ENCODE measurements at regions not wholly inside any gene's neighbourhood (a gene's known extent, or its start where the extent isn't known, plus 50 kb on each side); places are given as distances from the start of the nearest gene placed in this dataset.

DNA sequence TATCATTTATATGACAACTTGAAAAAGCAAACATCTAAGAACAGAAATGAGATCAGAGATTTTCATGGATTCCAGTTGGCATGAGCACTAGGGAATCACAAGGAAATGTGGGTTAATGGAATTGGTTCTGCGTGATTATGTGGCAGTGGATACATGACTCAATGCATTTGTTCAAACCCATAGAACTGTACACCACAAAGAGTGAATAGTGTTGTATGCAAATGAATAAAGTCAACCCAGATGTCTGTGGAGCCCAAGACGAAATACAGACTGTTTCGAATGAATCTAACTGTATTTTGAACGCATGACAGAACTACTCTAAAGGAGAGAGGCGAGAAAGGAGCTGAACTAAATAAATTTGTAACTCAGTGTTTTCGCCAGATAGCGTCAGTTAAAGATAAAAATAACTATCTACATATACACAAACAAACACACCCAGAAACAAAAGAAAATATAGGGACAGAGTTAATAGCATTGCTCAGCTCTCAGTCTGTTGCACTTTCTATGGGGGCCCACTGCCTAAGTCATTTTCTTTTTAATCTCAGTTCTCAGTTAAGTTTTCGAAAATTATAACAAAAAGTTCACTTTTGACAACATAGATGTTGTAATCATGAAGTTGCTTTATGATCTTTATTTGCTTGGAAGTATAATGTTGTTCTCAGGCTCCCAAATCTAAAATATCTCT lies 636.7 kb upstream of the SEMA3D start:
- no peaks in the 10 kb centered on the region for H3K9me2 ChIP-seq (replicated peaks; ENCODE audit: control insufficient read depth, low read length)
- H3K27me3 ChIP-seq (ENCODE audit: control insufficient read depth, low read length), result no peaks in the 10 kb centered on the region
- no peak overlapping the region for H3K4me3 ChIP-seq (ENCODE audit: low read length)
- no peak overlapping the region for H3K4me2 ChIP-seq (ENCODE audit: low read length)
- no peaks in the 10 kb centered on the region for H3K79me2 ChIP-seq (ENCODE audit: control insufficient read depth, low read length)
- H3K9me3 ChIP-seq (ENCODE audit: control insufficient read depth, insufficient read depth, low read length), result peaks cover 9% of the 10 kb centered on the region; the same call in 1 of the 2 replicates
- no peak overlapping the region for H3K27ac ChIP-seq (ENCODE audit: low read depth, low read length)
- H4K20me1 ChIP-seq (ENCODE audit: control insufficient read depth, insufficient read depth, low read depth, low read length), result no peaks in the 10 kb centered on the region
- no peaks in the 10 kb centered on the region for H3K36me3 ChIP-seq (ENCODE audit: control insufficient read depth, low read length)
- TF ChIP-seq, protein P1, sequence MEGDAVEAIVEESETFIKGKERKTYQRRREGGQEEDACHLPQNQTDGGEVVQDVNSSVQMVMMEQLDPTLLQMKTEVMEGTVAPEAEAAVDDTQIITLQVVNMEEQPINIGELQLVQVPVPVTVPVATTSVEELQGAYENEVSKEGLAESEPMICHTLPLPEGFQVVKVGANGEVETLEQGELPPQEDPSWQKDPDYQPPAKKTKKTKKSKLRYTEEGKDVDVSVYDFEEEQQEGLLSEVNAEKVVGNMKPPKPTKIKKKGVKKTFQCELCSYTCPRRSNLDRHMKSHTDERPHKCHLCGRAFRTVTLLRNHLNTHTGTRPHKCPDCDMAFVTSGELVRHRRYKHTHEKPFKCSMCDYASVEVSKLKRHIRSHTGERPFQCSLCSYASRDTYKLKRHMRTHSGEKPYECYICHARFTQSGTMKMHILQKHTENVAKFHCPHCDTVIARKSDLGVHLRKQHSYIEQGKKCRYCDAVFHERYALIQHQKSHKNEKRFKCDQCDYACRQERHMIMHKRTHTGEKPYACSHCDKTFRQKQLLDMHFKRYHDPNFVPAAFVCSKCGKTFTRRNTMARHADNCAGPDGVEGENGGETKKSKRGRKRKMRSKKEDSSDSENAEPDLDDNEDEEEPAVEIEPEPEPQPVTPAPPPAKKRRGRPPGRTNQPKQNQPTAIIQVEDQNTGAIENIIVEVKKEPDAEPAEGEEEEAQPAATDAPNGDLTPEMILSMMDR (IDR thresholded peaks at IDR 0.05; ENCODE audit: low read depth, low read length, poor library complexity, severe bottlenecking), result no peak
- TF ChIP-seq EZH2phosphoT487 (IDR thresholded peaks at IDR 0.05; ENCODE audit: borderline replicate concordance, low read length), result no peak
- no peaks in the 10 kb centered on the region for H3K4me1 ChIP-seq (ENCODE audit: control insufficient read depth, low read length)
- H3F3A ChIP-seq (ENCODE audit: control insufficient read depth, insufficient read depth), result no peaks in the 10 kb centered on the region

DNA sequence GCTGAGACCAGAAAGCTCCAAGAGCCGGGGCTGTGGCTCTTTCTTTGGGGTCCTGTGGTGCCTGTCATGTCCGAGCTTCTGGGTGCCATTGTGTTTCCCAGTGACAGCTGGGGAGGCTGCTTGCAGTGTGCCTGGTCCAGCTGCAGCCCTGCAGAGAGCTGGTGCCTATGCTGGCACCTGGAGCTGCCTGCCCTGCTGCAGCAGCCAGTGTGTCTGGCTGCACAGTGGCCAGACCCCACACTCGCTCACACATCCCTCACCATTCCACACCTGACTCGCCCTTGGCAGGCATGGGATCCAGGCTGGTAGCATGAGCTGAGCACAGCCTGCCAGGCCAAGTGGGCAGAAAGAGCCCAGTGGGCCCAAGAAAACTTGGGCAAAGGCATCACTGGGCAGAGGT lies 635.1 kb upstream of the SEMA3D start:
- H3K4me1 ChIP-seq (ENCODE audit: control insufficient read depth, low read length), result no peaks in the 10 kb centered on the region
- no peak for TF ChIP-seq EZH2phosphoT487 (IDR thresholded peaks at IDR 0.05; ENCODE audit: borderline replicate concordance, low read length)
- TF ChIP-seq, protein P1 (IDR thresholded peaks at IDR 0.05; ENCODE audit: low read depth, low read length, poor library complexity, severe bottlenecking), result no peak

DNA sequence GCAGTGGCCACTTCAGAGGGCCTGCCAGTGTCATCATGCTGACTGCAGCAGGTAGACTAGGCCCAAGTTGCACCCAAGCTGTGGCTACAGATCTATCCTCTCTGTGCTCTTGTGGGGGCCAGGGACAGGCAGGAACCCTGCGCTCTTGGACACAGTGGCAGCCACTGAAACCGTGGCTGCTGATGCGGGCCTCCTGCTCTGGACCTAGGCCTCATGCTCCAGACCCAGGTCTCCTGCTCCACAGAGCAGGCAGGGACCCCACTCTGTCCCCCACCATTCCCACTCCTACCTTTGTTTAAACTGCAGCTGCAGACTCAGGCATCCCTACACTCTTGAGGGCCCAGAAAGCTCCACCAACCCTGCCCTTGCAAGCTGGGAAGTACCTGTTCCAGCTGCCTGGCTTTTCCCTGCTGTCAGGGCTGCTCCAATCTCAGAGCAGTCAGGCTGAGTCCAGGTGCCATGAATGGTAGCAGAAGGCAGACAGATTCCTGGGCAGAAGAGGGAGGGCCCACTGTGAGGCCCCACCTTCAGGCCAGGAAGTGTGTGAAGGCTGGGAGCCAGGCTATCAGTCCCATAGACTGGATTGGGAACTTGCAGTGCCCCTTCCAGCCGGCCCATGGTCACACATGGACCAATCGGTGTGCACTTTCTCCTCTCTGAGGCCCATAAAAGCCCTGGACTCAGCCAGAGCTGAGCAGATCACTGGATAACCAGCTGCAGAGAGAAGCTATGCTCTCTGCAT lies 634.0 kb upstream of the SEMA3D start:
- Histone ChIP-seq H3K4me3 (ENCODE audit: low read length) (no peak overlapping the region), H3K79me2 (ENCODE audit: control insufficient read depth, low read length) (no peaks in the 10 kb centered on the region), H3K4me1 (ENCODE audit: control insufficient read depth, low read length) (no peaks in the 10 kb centered on the region), H3F3A (ENCODE audit: control insufficient read depth, insufficient read depth) (no peaks in the 10 kb centered on the region), H3K27me3 (ENCODE audit: control insufficient read depth, low read length) (no peaks in the 10 kb centered on the region), H3K9me3 (ENCODE audit: control insufficient read depth, insufficient read depth, low read length) (peaks cover 9% of the 10 kb centered on the region; the same call in 1 of the 2 replicates), H4K20me1 (ENCODE audit: control insufficient read depth, insufficient read depth, low read depth, low read length) (no peaks in the 10 kb centered on the region), H3K36me3 (ENCODE audit: control insufficient read depth, low read length) (no peaks in the 10 kb centered on the region), H3K9me2 (replicated peaks; ENCODE audit: control insufficient read depth, low read length) (no peaks in the 10 kb centered on the region; the same call in 1 of the 2 replicates), H3K27ac (ENCODE audit: low read depth, low read length) (no peak overlapping the region), H3K4me2 (ENCODE audit: low read length) (no peak overlapping the region)
- TF ChIP-seq EZH2phosphoT487 (IDR thresholded peaks at IDR 0.05; ENCODE audit: borderline replicate concordance, low read length), result no peak
- TF ChIP-seq, protein P1 (IDR thresholded peaks at IDR 0.05; ENCODE audit: low read depth, low read length, poor library complexity, severe bottlenecking), result no peak

More for the DNA sequence above, 635.1 kb upstream of the SEMA3D start:
- Histone ChIP-seq H3K4me2 (ENCODE audit: low read length) (no peak overlapping the region), H4K20me1 (ENCODE audit: control insufficient read depth, insufficient read depth, low read depth, low read length) (no peaks in the 10 kb centered on the region), H3K27me3 (ENCODE audit: control insufficient read depth, low read length) (no peaks in the 10 kb centered on the region), H3F3A (ENCODE audit: control insufficient read depth, insufficient read depth) (no peaks in the 10 kb centered on the region), H3K9me2 (replicated peaks; ENCODE audit: control insufficient read depth, low read length) (no peaks in the 10 kb centered on the region; the same call in 1 of the 2 replicates), H3K27ac (ENCODE audit: low read depth, low read length) (no peak overlapping the region), H3K9me3 (ENCODE audit: control insufficient read depth, insufficient read depth, low read length) (peaks cover 9% of the 10 kb centered on the region; the same call in 1 of the 2 replicates), H3K4me3 (ENCODE audit: low read length) (no peak overlapping the region), H3K79me2 (ENCODE audit: control insufficient read depth, low read length) (no peaks in the 10 kb centered on the region), H3K36me3 (ENCODE audit: control insufficient read depth, low read length) (no peaks in the 10 kb centered on the region)
